ENCODE measurements at regions not wholly inside any gene's neighbourhood (a gene's known extent, or its start where the extent isn't known, plus 50 kb on each side); places are given as distances from the start of the nearest gene placed in this dataset.

- WGBS (ENCODE audit: insufficient coverage): no CpG with 5 or more reads among the region's 2 CpGs
- H3K79me2 ChIP-seq (ENCODE audit: control insufficient read depth, insufficient read depth, low read length): no peaks in the 10 kb centered on the region
- H3K27ac ChIP-seq (ENCODE audit: low read length in 2 of 2): no peak overlapping the region
- POLR2A ChIA-PET: no interaction called here
- no peaks in the 10 kb centered on the region for H4K20me1 ChIP-seq (ENCODE audit: control insufficient read depth, insufficient read depth, low read length, poor library complexity, severe bottlenecking)
- Mint-ChIP-seq H3K4me3 (no peak overlapping the region), H3K27ac (no peak overlapping the region), H3K9me3 (ENCODE audit: insufficient read depth) (no peaks in the 10 kb centered on the region), H3K4me1 (peaks cover 6% of the 10 kb centered on the region), H3K27me3 (no peaks in the 10 kb centered on the region)
- H3K9ac ChIP-seq (ENCODE audit: low read length): no peak overlapping the region
- H3K36me3 ChIP-seq (replicated peaks in 1 of 2; ENCODE audit: control extremely low read depth in 1 of 2, control insufficient read depth in 1 of 2, extremely low read depth in 1 of 2, insufficient read depth in 2 of 2, low read length in 1 of 2): no peaks in the 10 kb centered on the region
- TF ChIP-seq EZH2 (IDR thresholded peaks at IDR 0.05; ENCODE audit: borderline replicate concordance, insufficient read depth, low read depth, low read length, poor library complexity, severe bottlenecking) (no peak), CTCF (IDR thresholded peaks at IDR 0.05) (no peak)
- H3K9me3 ChIP-seq (ENCODE audit: control extremely low read depth in 1 of 3, control insufficient read depth in 2 of 3, insufficient read depth in 1 of 3, low read length in 2 of 3): no peaks in the 10 kb centered on the region
- no peak for ATAC-seq (ENCODE audit: low read depth)
- no peak overlapping the region for H3K4me3 ChIP-seq (ENCODE audit: control extremely low read depth in 1 of 5, extremely low read depth in 1 of 5, insufficient read depth in 1 of 5, low read depth in 2 of 5, low read length in 4 of 5)
- H2AFZ ChIP-seq (ENCODE audit: insufficient read depth, low read depth, low read length, poor library complexity, severe bottlenecking): no peak overlapping the region
- intact Hi-C loops (cut with micrococcal nuclease): no loop called here
- no peaks in the 10 kb centered on the region for H3K4me1 ChIP-seq (ENCODE audit: control insufficient read depth in 2 of 2, insufficient read depth in 2 of 2, low read length in 2 of 2)
- no peak overlapping the region for H3K4me2 ChIP-seq (replicated peaks; ENCODE audit: low read depth, low read length, poor library complexity, severe bottlenecking)
- CTCF ChIA-PET: interaction anchor here (0.7 kb wide), 1 partner anchor 29 kb away, joined by 3 read pairs; no protein-coding TSS in a partner anchor
- no peaks in the 10 kb centered on the region for H3K27me3 ChIP-seq (replicated peaks in 1 of 4; ENCODE audit: control extremely low read depth in 1 of 4, control insufficient read depth in 3 of 4, insufficient read depth in 4 of 4, low read length in 3 of 4)
- DNase-seq: no peak
Measured at GRCh38 chr10:4102802-4103344, 317.9 kb upstream of the KLF6 start.

GRCh38 chr10:4101918-4102654, 317.1 kb upstream of the KLF6 start:
- H3K27ac ChIP-seq (ENCODE audit: low read length in 2 of 2): no peak overlapping the region
- no peak overlapping the region for H3K27ac Mint-ChIP-seq
- H3K4me1 ChIP-seq (ENCODE audit: control insufficient read depth in 2 of 2, insufficient read depth in 2 of 2, low read length in 2 of 2): no peaks in the 10 kb centered on the region
- ATAC-seq (ENCODE audit: low read depth) (no peak), DNase-seq (no peak)
- H3K4me2 ChIP-seq (replicated peaks; ENCODE audit: low read depth, low read length, poor library complexity, severe bottlenecking): no peak overlapping the region
- CTCF ChIA-PET: no interaction called here
- no peaks in the 10 kb centered on the region for H3K4me1 Mint-ChIP-seq
- TF ChIP-seq CTCF (IDR thresholded peaks at IDR 0.05) (no peak), EZH2 (IDR thresholded peaks at IDR 0.05; ENCODE audit: borderline replicate concordance, insufficient read depth, low read depth, low read length, poor library complexity, severe bottlenecking) (no peak)
- H3K9ac ChIP-seq (ENCODE audit: low read length): no peak overlapping the region
- H3K27me3 ChIP-seq (replicated peaks in 1 of 4; ENCODE audit: control extremely low read depth in 1 of 4, control insufficient read depth in 3 of 4, insufficient read depth in 4 of 4, low read length in 3 of 4): no peaks in the 10 kb centered on the region
- H3K79me2 ChIP-seq (ENCODE audit: control insufficient read depth, insufficient read depth, low read length): no peaks in the 10 kb centered on the region
- H3K36me3 ChIP-seq (replicated peaks in 1 of 2; ENCODE audit: control extremely low read depth in 1 of 2, control insufficient read depth in 1 of 2, extremely low read depth in 1 of 2, insufficient read depth in 2 of 2, low read length in 1 of 2): no peaks in the 10 kb centered on the region
- no peaks in the 10 kb centered on the region for H4K20me1 ChIP-seq (ENCODE audit: control insufficient read depth, insufficient read depth, low read length, poor library complexity, severe bottlenecking)
- H3K9me3 ChIP-seq (ENCODE audit: control extremely low read depth in 1 of 3, control insufficient read depth in 2 of 3, insufficient read depth in 1 of 3, low read length in 2 of 3): no peaks in the 10 kb centered on the region
- POLR2A ChIA-PET: no interaction called here
- no peak overlapping the region for H2AFZ ChIP-seq (ENCODE audit: insufficient read depth, low read depth, low read length, poor library complexity, severe bottlenecking)
- H3K4me3 Mint-ChIP-seq: no peak overlapping the region
- H3K4me3 ChIP-seq (ENCODE audit: control extremely low read depth in 1 of 5, extremely low read depth in 1 of 5, insufficient read depth in 1 of 5, low read depth in 2 of 5, low read length in 4 of 5): no peak overlapping the region
- intact Hi-C loops (cut with micrococcal nuclease): no loop called here
- 100% methylated on average over 3 of the region's 8 CpGs for WGBS (ENCODE audit: insufficient coverage)
- no peaks in the 10 kb centered on the region for H3K9me3 Mint-ChIP-seq (ENCODE audit: insufficient read depth)
- H3K27me3 Mint-ChIP-seq: no peaks in the 10 kb centered on the region

Measured in B cell (primary cell).